ENCODE measurements at regions not wholly inside any gene's neighbourhood (a gene's known extent, or its start where the extent isn't known, plus 50 kb on each side); places are given as distances from the start of the nearest gene placed in this dataset.

- Mint-ChIP-seq H3K9me3 (no peaks in the 10 kb centered on the region), H3K27ac (no peak overlapping the region), H3K36me3 (no peaks in the 10 kb centered on the region), H3K27me3 (peaks cover 0 to 4% of the 10 kb centered on the region in 2 donors), H3K4me3 (no peak overlapping the region), H3K4me1 (no peaks in the 10 kb centered on the region)
- Histone ChIP-seq H3K27me3 (ENCODE audit: insufficient read depth, low read length, poor library complexity, severe bottlenecking) (no peaks in the 10 kb centered on the region), H3K27ac (ENCODE audit: low read depth, low read length) (no peak overlapping the region), H3K4me3 (ENCODE audit: low read length) (no peak overlapping the region), H3K9me3 (ENCODE audit: low read length) (no peaks in the 10 kb centered on the region), H3K36me3 (ENCODE audit: insufficient read depth, low read length) (no peaks in the 10 kb centered on the region), H3K4me1 (ENCODE audit: insufficient read depth, low read length) (no peaks in the 10 kb centered on the region)
- ChIA-PET POLR2A (no interaction called here), CTCF (no interaction called here)
- no peak for DNase-seq
Measured at GRCh38 chr9:79210541-79211243, 361.1 kb upstream of the TLE4 start.

- H3K9me3 Mint-ChIP-seq: no peaks in the 10 kb centered on the region
- no peak overlapping the region for H3K27ac ChIP-seq (ENCODE audit: low read depth, low read length)
- H3K36me3 ChIP-seq (ENCODE audit: insufficient read depth, low read length): no peaks in the 10 kb centered on the region
- no peak overlapping the region for H3K4me3 ChIP-seq (ENCODE audit: low read length)
- no peaks in the 10 kb centered on the region for H3K9me3 ChIP-seq (ENCODE audit: low read length)
- POLR2A ChIA-PET: no interaction called here
- H3K4me3 Mint-ChIP-seq: no peak overlapping the region
- CTCF ChIA-PET: no interaction called here
- no peaks in the 10 kb centered on the region for H3K4me1 Mint-ChIP-seq
- H3K27me3 Mint-ChIP-seq: peaks cover 0 to 2% of the 10 kb centered on the region in 2 donors
- no peak overlapping the region for H3K27ac Mint-ChIP-seq
- no peaks in the 10 kb centered on the region for H3K27me3 ChIP-seq (ENCODE audit: insufficient read depth, low read length, poor library complexity, severe bottlenecking)
- no peaks in the 10 kb centered on the region for H3K4me1 ChIP-seq (ENCODE audit: insufficient read depth, low read length)
- DNase-seq: no peak
- no peaks in the 10 kb centered on the region for H3K36me3 Mint-ChIP-seq
Measured at GRCh38 chr9:79213417-79214125, 358.2 kb upstream of the TLE4 start.

GRCh38 chr9:79215821-79216220 is 355.9 kb upstream of the TLE4 start:
- Mint-ChIP-seq H3K4me3 (no peak overlapping the region), H3K4me1 (no peaks in the 10 kb centered on the region), H3K9me3 (peaks cover 0 to 2% (median 0%) of the 10 kb centered on the region in 5 donors), H3K27ac (no peak overlapping the region), H3K36me3 (no peaks in the 10 kb centered on the region), H3K27me3 (peaks cover 0 to 2% of the 10 kb centered on the region in 2 donors)
- Histone ChIP-seq H3K27me3 (ENCODE audit: insufficient read depth, low read length, poor library complexity, severe bottlenecking) (no peaks in the 10 kb centered on the region), H3K4me3 (ENCODE audit: low read length) (no peak overlapping the region), H3K27ac (ENCODE audit: low read depth, low read length) (no peak overlapping the region), H3K9me3 (ENCODE audit: low read length) (no peaks in the 10 kb centered on the region), H3K36me3 (ENCODE audit: insufficient read depth, low read length) (no peaks in the 10 kb centered on the region), H3K4me1 (ENCODE audit: insufficient read depth, low read length) (no peaks in the 10 kb centered on the region)
- no peak for DNase-seq
- CTCF ChIA-PET: no interaction called here
- POLR2A ChIA-PET: no interaction called here

GRCh38 chr9:79220251-79220650 is 351.5 kb upstream of the TLE4 start:
- Mint-ChIP-seq H3K4me1 (no peaks in the 10 kb centered on the region), H3K9me3 (peaks cover 0 to 5% (median 0%) of the 10 kb centered on the region in 5 donors), H3K36me3 (no peaks in the 10 kb centered on the region), H3K4me3 (no peak overlapping the region), H3K27ac (no peak overlapping the region), H3K27me3 (no peaks in the 10 kb centered on the region)
- ChIA-PET CTCF (no interaction called here), POLR2A (no interaction called here)
- H3K4me1 ChIP-seq (ENCODE audit: insufficient read depth, low read length): no peaks in the 10 kb centered on the region
- no peaks in the 10 kb centered on the region for H3K27me3 ChIP-seq (ENCODE audit: insufficient read depth, low read length, poor library complexity, severe bottlenecking)
- H3K4me3 ChIP-seq (ENCODE audit: low read length): no peak overlapping the region
- no peaks in the 10 kb centered on the region for H3K9me3 ChIP-seq (ENCODE audit: low read length)
- no peak overlapping the region for H3K27ac ChIP-seq (ENCODE audit: low read depth, low read length)
- no peak for DNase-seq
- H3K36me3 ChIP-seq (ENCODE audit: insufficient read depth, low read length): no peaks in the 10 kb centered on the region

- no peak overlapping the region for H3K4me3 ChIP-seq (ENCODE audit: low read length)
- Mint-ChIP-seq H3K27me3 (no peaks in the 10 kb centered on the region), H3K4me1 (no peaks in the 10 kb centered on the region), H3K4me3 (no peak overlapping the region), H3K36me3 (no peaks in the 10 kb centered on the region), H3K27ac (no peak overlapping the region), H3K9me3 (peaks cover 0 to 5% (median 0%) of the 10 kb centered on the region in 5 donors)
- ChIA-PET POLR2A (no interaction called here), CTCF (no interaction called here)
- no peak for DNase-seq
- H3K4me1 ChIP-seq (ENCODE audit: insufficient read depth, low read length): no peaks in the 10 kb centered on the region
- no peak overlapping the region for H3K27ac ChIP-seq (ENCODE audit: low read depth, low read length)
- no peaks in the 10 kb centered on the region for H3K9me3 ChIP-seq (ENCODE audit: low read length)
- H3K36me3 ChIP-seq (ENCODE audit: insufficient read depth, low read length): no peaks in the 10 kb centered on the region
- H3K27me3 ChIP-seq (ENCODE audit: insufficient read depth, low read length, poor library complexity, severe bottlenecking): no peaks in the 10 kb centered on the region
Measured at GRCh38 chr9:79220666-79221065, 351.1 kb upstream of the TLE4 start.

- H3K27me3 Mint-ChIP-seq: no peaks in the 10 kb centered on the region
Measured at GRCh38 chr9:79221084-79221483, 350.7 kb upstream of the TLE4 start.

GRCh38 chr9:79222483-79222882 is 349.3 kb upstream of the TLE4 start:
- H3K27ac ChIP-seq (ENCODE audit: low read depth, low read length): no peak overlapping the region
- Mint-ChIP-seq H3K4me3 (no peak overlapping the region), H3K27me3 (peaks cover 0 to 2% of the 10 kb centered on the region in 2 donors), H3K36me3 (no peaks in the 10 kb centered on the region), H3K27ac (no peak overlapping the region), H3K9me3 (peaks cover 0 to 5% (median 0%) of the 10 kb centered on the region in 5 donors), H3K4me1 (no peaks in the 10 kb centered on the region)
- H3K4me3 ChIP-seq (ENCODE audit: low read length): no peak overlapping the region
- no peaks in the 10 kb centered on the region for H3K27me3 ChIP-seq (ENCODE audit: insufficient read depth, low read length, poor library complexity, severe bottlenecking)
- ChIA-PET POLR2A (no interaction called here), CTCF (no interaction called here)
- no peaks in the 10 kb centered on the region for H3K36me3 ChIP-seq (ENCODE audit: insufficient read depth, low read length)
- no peaks in the 10 kb centered on the region for H3K4me1 ChIP-seq (ENCODE audit: insufficient read depth, low read length)
- H3K9me3 ChIP-seq (ENCODE audit: low read length): no peaks in the 10 kb centered on the region
- DNase-seq: no peak

More at GRCh38 chr9:79221084-79221483, 350.7 kb upstream of the TLE4 start:
- no peaks in the 10 kb centered on the region for H3K36me3 Mint-ChIP-seq
- H3K27ac Mint-ChIP-seq: no peak overlapping the region
- Histone ChIP-seq H3K27me3 (ENCODE audit: insufficient read depth, low read length, poor library complexity, severe bottlenecking) (no peaks in the 10 kb centered on the region), H3K9me3 (ENCODE audit: low read length) (no peaks in the 10 kb centered on the region), H3K27ac (ENCODE audit: low read depth, low read length) (no peak overlapping the region), H3K4me1 (ENCODE audit: insufficient read depth, low read length) (no peaks in the 10 kb centered on the region), H3K4me3 (ENCODE audit: low read length) (no peak overlapping the region), H3K36me3 (ENCODE audit: insufficient read depth, low read length) (no peaks in the 10 kb centered on the region)
- POLR2A ChIA-PET: no interaction called here
- peaks cover 0 to 5% (median 0%) of the 10 kb centered on the region in 5 donors for H3K9me3 Mint-ChIP-seq
- H3K4me1 Mint-ChIP-seq: no peaks in the 10 kb centered on the region
- no peak for DNase-seq
- CTCF ChIA-PET: no interaction called here
- H3K4me3 Mint-ChIP-seq: no peak overlapping the region

- Histone ChIP-seq H3K27ac (ENCODE audit: low read depth, low read length) (no peak overlapping the region), H3K4me3 (ENCODE audit: low read length) (no peak overlapping the region), H3K27me3 (ENCODE audit: insufficient read depth, low read length, poor library complexity, severe bottlenecking) (no peaks in the 10 kb centered on the region), H3K36me3 (ENCODE audit: insufficient read depth, low read length) (no peaks in the 10 kb centered on the region), H3K9me3 (ENCODE audit: low read length) (no peaks in the 10 kb centered on the region), H3K4me1 (ENCODE audit: insufficient read depth, low read length) (no peaks in the 10 kb centered on the region)
- CTCF ChIA-PET: no interaction called here
- no peak for DNase-seq
- Mint-ChIP-seq H3K27ac (no peak overlapping the region), H3K9me3 (peaks cover 0 to 3% (median 0%) of the 10 kb centered on the region in 5 donors), H3K4me1 (no peaks in the 10 kb centered on the region), H3K36me3 (no peaks in the 10 kb centered on the region), H3K4me3 (no peak overlapping the region), H3K27me3 (peaks cover 0 to 2% of the 10 kb centered on the region in 2 donors)
- POLR2A ChIA-PET: no interaction called here
Measured at GRCh38 chr9:79224672-79225433, 346.9 kb upstream of the TLE4 start.
